Retinal pigment epithelial cell (primary cell): ENCODE measurements at regions not wholly inside any gene's neighbourhood (a gene's known extent, or its start where the extent isn't known, plus 50 kb on each side); places are given as distances from the start of the nearest gene placed in this dataset.
A peak's percentile ranks its signal among the peaks of the same experiment; 100 is the strongest.
"Not testable (repeated sequence)": the region's sequence is repeated elsewhere in the genome, so short reads cannot be mapped to it uniquely, and the experiment has no call there.

Experiments used
- DNase-seq: peaks from one replicate; pipeline ENCODE4 v3.0.0-alpha.2; 2010; ENCODE audit warnings: low read depth
- H3K4me3 ChIP-seq: 2 replicates; pipeline ENCODE4 v1.5.1; 2011; ENCODE audit warnings: mild to moderate bottlenecking, low read length, control low read depth, moderate library complexity
- CTCF ChIP-seq: conservative IDR thresholded peaks from 2 replicates; pipeline ENCODE4 v1.5.1; 2011; ENCODE audit warnings: low read depth, low read length, control low read depth, inconsistent platforms

GRCh38 chr12:88903333-88903732 lies 323.1 kb upstream of the KITLG start:
- no peak overlapping the region for H3K4me3 ChIP-seq
- TF ChIP-seq CTCF = no peak
- no peak for DNase-seq

GRCh38 chr12:88897723-88898122 lies 317.5 kb upstream of the KITLG start:
- no peak for TF ChIP-seq CTCF
- no peak overlapping the region for H3K4me3 ChIP-seq
- DNase-seq = no peak

- TF ChIP-seq CTCF = no peak
- H3K4me3 ChIP-seq = no peak overlapping the region
- DNase-seq = no peak
Measured at GRCh38 chr12:88896958-88897357, 316.7 kb upstream of the KITLG start.

GRCh38 chr12:88895634-88896033 lies 315.4 kb upstream of the KITLG start:
- TF ChIP-seq CTCF = no peak
- H3K4me3 ChIP-seq = no peak overlapping the region
- DNase-seq = no peak

GRCh38 chr12:88893801-88894200 lies 313.5 kb upstream of the KITLG start:
- DNase-seq = no peak
- H3K4me3 ChIP-seq = no peak overlapping the region
- no peak for TF ChIP-seq CTCF

GRCh38 chr12:88891434-88891833 lies 311.2 kb upstream of the KITLG start:
- DNase-seq, H3K4me3 ChIP-seq: not testable (repeated sequence)

- peak; percentile 37 for DNase-seq
- no peak for TF ChIP-seq CTCF
- no peak overlapping the region for H3K4me3 ChIP-seq
Measured at GRCh38 chr12:88889326-88890110, 309.2 kb upstream of the KITLG start.
